Sigmoid colon (tissue), 6 donors: ENCODE measurements at regions not wholly inside any gene's neighbourhood (a gene's known extent, or its start where the extent isn't known, plus 50 kb on each side); places are given as distances from the start of the nearest gene placed in this dataset.

ENCODE experiments used
- DNase-seq: peaks from one replicate; pipeline ENCODE4 v3.0.0-alpha.2; 2019
- H3K27ac ChIP-seq, 4 donors: fragments of 200-600 bp; sonication (generic); one replicate each; pipeline ENCODE4 v1.5.1; 2016 to 2019; ENCODE audit warnings: mild to moderate bottlenecking in 1 of 4
- H3K27me3 ChIP-seq, 3 donors: fragments of 200-600 bp; sonication (generic); one replicate each; pipeline ENCODE4 v1.5.1; 2019; ENCODE audit warnings: mild to moderate bottlenecking in 1 of 3
- H3K36me3 ChIP-seq, 4 donors: fragments of 200-600 bp; sonication (generic); one replicate each; pipeline ENCODE4 v1.5.1; 2016 to 2019
- H3K4me1 ChIP-seq, 4 donors: fragments of 200-600 bp; sonication (generic); one replicate each; pipeline ENCODE4 v1.5.1; 2017 to 2019
- H3K4me3 ChIP-seq, 4 donors: fragments of 200-600 bp; sonication (generic); one replicate each; pipeline ENCODE4 v1.5.1; 2017 to 2019; ENCODE audit warnings: mild to moderate bottlenecking in 2 of 4, moderate library complexity in 1 of 4
- H3K9me3 ChIP-seq, 4 donors: fragments of 200-600 bp in 3 of 4; sonication (generic) in 3 of 4; one replicate each; pipeline versions ENCODE4 v1.5.1 to v1.6.1; 2013 to 2019
- CTCF ChIP-seq, 4 experiments: fragments of 450-650 bp in 3 of 4; fragments of 200-600 bp in 1 of 4; IDR thresholded peaks; one replicate each; pipeline ENCODE4 v1.5.1; 2016 to 2019; ENCODE audit warnings: antibody characterized with exemption in 4 of 4, mild to moderate bottlenecking in 3 of 4, moderate library complexity in 2 of 4
- EP300 ChIP-seq, 4 donors: sonication (generic); formaldehyde crosslinking; IDR thresholded peaks; one replicate each; pipeline ENCODE4 v1.6.1; 2017; ENCODE audit warnings: antibody characterized with exemption in 4 of 4
- POLR2A ChIP-seq, 2 donors: fragments of 450-650 bp; IDR thresholded peaks; one replicate each; pipeline ENCODE4 v1.6.1; 2016; ENCODE audit warnings: antibody characterized with exemption in 2 of 2, mild to moderate bottlenecking in 2 of 2, moderate library complexity in 2 of 2
- POLR2AphosphoS5 ChIP-seq, 4 donors: sonication (generic); formaldehyde crosslinking; IDR thresholded peaks; one replicate each; pipeline ENCODE4 v1.6.1; 2017; ENCODE audit warnings: antibody characterized with exemption in 4 of 4
- WGBS, 2 donors: extraction: QIAGEN DNeasy Blood & Tissue Kit; methylation state at CpG; one replicate each; pipeline ENCODE4 v1.1.7; 2013; 5-methylcytosine and 5-hydroxymethylcytosine counted together
- intact Hi-C: fragments of 100-400 bp; cut with DNase I; formaldehyde crosslinking; loops from one replicate; pipeline ENCODE4 v1.15.1; 2023
- donor health status: healthy with polysubstance abuse.
- donor health status: healthy.

- DNase-seq: no peak
- WGBS, 2 donors: 96 to 98% methylated on average over 1 of the region's 1 CpG
- TF ChIP-seq CTCF (IDR thresholded peaks at IDR 0.05) (no peak), EP300 (IDR thresholded peaks at IDR 0.05) (no peak), POLR2A (IDR thresholded peaks at IDR 0.05) (no peak), POLR2AphosphoS5 (IDR thresholded peaks at IDR 0.05) (no peak)
- H3K4me1 ChIP-seq: peaks cover 0 to 4% (median 1%) of the 10 kb centered on the region in 4 donors
- no peak overlapping the region for H3K4me3 ChIP-seq
- no peak overlapping the region for H3K27ac ChIP-seq
- no peaks in the 10 kb centered on the region for H3K27me3 ChIP-seq
- intact Hi-C loops: no loop called here
- H3K9me3 ChIP-seq: no peaks in the 10 kb centered on the region
- no peaks in the 10 kb centered on the region for H3K36me3 ChIP-seq
Measured at GRCh38 chr9:115286411-115286810, 168.5 kb upstream of the TNC start.

- 83 to 100% methylated on average over 1 of the region's 1 CpG for WGBS, 2 donors
- no peaks in the 10 kb centered on the region for H3K9me3 ChIP-seq
- peaks cover 0 to 21% (median 17%) of the 10 kb centered on the region in 4 donors for H3K4me1 ChIP-seq
- intact Hi-C loops: no loop called here
- DNase-seq: no peak
- no peaks in the 10 kb centered on the region for H3K27me3 ChIP-seq
- no peak for TF ChIP-seq POLR2A (IDR thresholded peaks at IDR 0.05)
- H3K4me3 ChIP-seq: no peak overlapping the region
- no peaks in the 10 kb centered on the region for H3K36me3 ChIP-seq
- peak overlapping the region in 1 of 4 donors; percentile 15 for H3K27ac ChIP-seq
Measured at GRCh38 chr9:115289757-115290208, 171.8 kb upstream of the TNC start.

- H3K27me3 ChIP-seq: no peaks in the 10 kb centered on the region
- H3K9me3 ChIP-seq: no peaks in the 10 kb centered on the region
- H3K27ac ChIP-seq: peak overlapping the region in 2 of 4 donors; percentile 33 to 38
- H3K36me3 ChIP-seq: no peaks in the 10 kb centered on the region
- WGBS, 2 donors: 20 to 59% methylated on average over 3 of the region's 3 CpGs
- H3K4me3 ChIP-seq: no peak overlapping the region
- peaks cover 0 to 21% (median 17%) of the 10 kb centered on the region in 4 donors for H3K4me1 ChIP-seq
- intact Hi-C loops: no loop called here
- TF ChIP-seq POLR2A (IDR thresholded peaks at IDR 0.05): no peak
- no peak for DNase-seq
Measured at GRCh38 chr9:115291841-115292240, 173.9 kb upstream of the TNC start.

GRCh38 chr9:115292584-115293279 is 174.8 kb upstream of the TNC start:
- Histone ChIP-seq H3K4me3 (no peak overlapping the region), H3K27ac (peak overlapping the region in 2 of 4 donors; percentile 17 to 38), H3K9me3 (no peaks in the 10 kb centered on the region), H3K4me1 (peaks cover 0 to 21% (median 17%) of the 10 kb centered on the region in 4 donors), H3K27me3 (no peaks in the 10 kb centered on the region), H3K36me3 (no peaks in the 10 kb centered on the region)
- intact Hi-C loops: no loop called here
- WGBS, 2 donors: 82 to 85% methylated on average over 4 of the region's 4 CpGs
- no peak for DNase-seq
- TF ChIP-seq POLR2AphosphoS5 (IDR thresholded peaks at IDR 0.05) (no peak), CTCF (IDR thresholded peaks at IDR 0.05) (no peak), EP300 (IDR thresholded peaks at IDR 0.05) (no peak), POLR2A (IDR thresholded peaks at IDR 0.05) (no peak)

- H3K36me3 ChIP-seq: no peaks in the 10 kb centered on the region
- H3K27me3 ChIP-seq: no peaks in the 10 kb centered on the region
Measured at GRCh38 chr9:115295734-115296133, 177.8 kb upstream of the TNC start.

More at GRCh38 chr9:115295734-115296133, 177.8 kb upstream of the TNC start:
- no peak overlapping the region for H3K4me3 ChIP-seq
- H3K27ac ChIP-seq: no peak overlapping the region
- peaks cover 0 to 21% (median 17%) of the 10 kb centered on the region in 4 donors for H3K4me1 ChIP-seq
- 28 to 77% methylated on average over 2 of the region's 2 CpGs for WGBS, 2 donors
- intact Hi-C loops: no loop called here
- no peak for DNase-seq
- TF ChIP-seq EP300 (IDR thresholded peaks at IDR 0.05) (no peak), POLR2AphosphoS5 (IDR thresholded peaks at IDR 0.05) (no peak), POLR2A (IDR thresholded peaks at IDR 0.05) (no peak), CTCF (IDR thresholded peaks at IDR 0.05) (no peak)
- H3K9me3 ChIP-seq: no peaks in the 10 kb centered on the region
